ENCODE measurements at regions not wholly inside any gene's neighbourhood (a gene's known extent, or its start where the extent isn't known, plus 50 kb on each side); places are given as distances from the start of the nearest gene placed in this dataset.

- TF ChIP-seq CHD2 (IDR thresholded peaks at IDR 0.05; ENCODE audit: low read length) = no peak
- TF ChIP-seq RXRA (IDR thresholded peaks at IDR 0.05; ENCODE audit: insufficient read depth, low read depth, low read length) = no peak
- TF ChIP-seq SIN3A (conservative IDR thresholded peaks at IDR 0.05 in 1 of 2, IDR thresholded peaks at IDR 0.05 in 1 of 2; ENCODE audit: low read depth in 1 of 2, low read length in 2 of 2) = 0 out of 4 replicates have a peak, but pooled peaks of 1 of the 2 experiments have one; percentile 57
- peak; percentile 46; the same call in 1 of the 2 replicates for TF ChIP-seq JUND (IDR thresholded peaks at IDR 0.05; ENCODE audit: low read length)
- TF ChIP-seq HDAC6 (IDR thresholded peaks at IDR 0.05; ENCODE audit: low read depth, low read length) = no peak
- TF ChIP-seq GTF2F1 (IDR thresholded peaks at IDR 0.05; ENCODE audit: borderline replicate concordance, low read depth, low read length) = no peak
- TF ChIP-seq RAD21 (IDR thresholded peaks at IDR 0.05 in 1 of 2, conservative IDR thresholded peaks at IDR 0.05 in 1 of 2; ENCODE audit: low read depth in 2 of 2, low read length in 2 of 2) = peak in 1 of 2 experiments; percentile 18; a peak in 1 of 4 replicates
- TF ChIP-seq SAP30 (IDR thresholded peaks at IDR 0.05; ENCODE audit: insufficient read depth, insufficient replicate concordance, low read length) = no peak
- TF ChIP-seq KDM1A (IDR thresholded peaks at IDR 0.05; ENCODE audit: borderline replicate concordance, low read length) = no peak
- no peak for TF ChIP-seq E2F6 (IDR thresholded peaks at IDR 0.05)
- TF ChIP-seq ATF3 (IDR thresholded peaks at IDR 0.05; ENCODE audit: insufficient read depth, low read depth, low read length) = no peak
Observed at GRCh38 chr13:53343361-53343744, 314.7 kb downstream of the OLFM4 start (continued).
